HCT116 (cell line): ENCODE measurements at regions not wholly inside any gene's neighbourhood (a gene's known extent, or its start where the extent isn't known, plus 50 kb on each side); places are given as distances from the start of the nearest gene placed in this dataset.

Experiments
- ATAC-seq: fragments of 200-7000 bp; cut with Tn5 transposase; 2 replicates; pipeline ENCODE4 v1.9.1; 2020; ENCODE audit warnings: mild to moderate bottlenecking, moderate library complexity
- BruUV-seq: library from RNA; stranded (reverse); fragments of 400-500 nt; replicated peaks from 2 replicates; lab custom pipeline; 2021; lab: Mats Ljungman, UMichigan
- CTCF ChIA-PET: fragments of 300-600 bp; sonication (Branson Sonifier 250); formaldehyde crosslinking; loops from one replicate; lab custom pipeline; 2021; ENCODE audit warnings: antibody characterized with exemption; lab: Charles Lee
- POLR2A ChIA-PET: fragments of 300-600, 350-600 bp; sonication (Branson Sonifier 250); formaldehyde crosslinking; loops from one replicate; lab custom pipeline; 2021; ENCODE audit warnings: antibody characterized with exemption; lab: Charles Lee
- RAD21 ChIA-PET, 2 experiments: fragments of 300-600 bp; sonication (Branson Sonifier 250); formaldehyde crosslinking; loops; one replicate each; lab custom pipeline; 2023; ENCODE audit warnings: low total read pairs in 2 of 2; ENCODE audit not compliant: uncharacterized antibody in 2 of 2, unreplicated experiment in 2 of 2, low non-redundant PET in 1 of 2; lab: Charles Lee
- DNase-seq: peaks from one replicate; pipeline ENCODE4 v3.0.0-alpha.2; 2010; ENCODE audit warnings: low read depth, low spot score
- H2AFZ ChIP-seq: fragments of 200-600 bp; shearing (Covaris generic), sonication (generic); 2 replicates; pipeline ENCODE4 v1.6.1; 2017; ENCODE audit warnings: low read depth, mixed run types, mixed read lengths, antibody characterized with exemption, low read length; ENCODE audit not compliant: poor library complexity, severe bottlenecking
- H3K27ac ChIP-seq: 2 replicates; pipeline ENCODE4 v1.5.1; 2012; ENCODE audit warnings: low read depth, low read length
- H3K27me3 ChIP-seq: fragments of 200-600 bp; sonication (generic); 2 replicates; pipeline ENCODE4 v1.6.1; 2016; ENCODE audit warnings: mixed run types, low read length, mixed read lengths; ENCODE audit not compliant: insufficient read depth
- H3K36me3 ChIP-seq, 2 experiments: fragments of 200-500 bp in 1 of 2; fragments of 200-600 bp in 1 of 2; sonication (Bioruptor generic) in 1 of 2; sonication (generic) in 1 of 2; 2 replicates each; pipeline versions ENCODE4 v1.5.1 to v1.6.1; 2014 to 2016; ENCODE audit warnings: low read length in 2 of 2, inconsistent platforms in 1 of 2, mixed read lengths in 1 of 2, mixed run types in 1 of 2; ENCODE audit not compliant: insufficient read depth in 2 of 2, control insufficient read depth in 1 of 2
- H3K4me1 ChIP-seq, 2 experiments: fragments of 200-600 bp in 1 of 2; sonication (generic) in 1 of 2; 2 replicates each; pipeline versions ENCODE4 v1.5.1 to v1.6.1; 2012 to 2017; ENCODE audit warnings: low read length in 2 of 2, inconsistent platforms in 1 of 2, mild to moderate bottlenecking in 1 of 2, mixed read lengths in 1 of 2, mixed run types in 1 of 2, moderate library complexity in 1 of 2; ENCODE audit not compliant: insufficient read depth in 2 of 2, control insufficient read depth in 1 of 2
- H3K4me2 ChIP-seq: fragments of 200-600 bp; sonication (generic); 2 replicates; pipeline ENCODE4 v1.6.1; 2017; ENCODE audit warnings: mixed run types, low read length, mixed read lengths
- H3K4me3 ChIP-seq, 2 experiments: fragments of 200-600 bp in 1 of 2; sonication (generic) in 1 of 2; replicated peaks in 1 of 2; 2 replicates each; pipeline ENCODE4 v1.5.1; 2011 to 2016; ENCODE audit warnings: low read length in 2 of 2, control low read depth in 1 of 2, low read depth in 1 of 2, mild to moderate bottlenecking in 1 of 2, mixed read lengths in 1 of 2, mixed run types in 1 of 2
- H3K79me2 ChIP-seq: fragments of 200-600 bp; sonication (generic); 2 replicates; pipeline ENCODE4 v1.6.1; 2017; ENCODE audit warnings: mild to moderate bottlenecking, mixed run types, low read length, moderate library complexity, mixed read lengths; ENCODE audit not compliant: insufficient read depth
- H3K9ac ChIP-seq: fragments of 200-600 bp; sonication (generic); 2 replicates; pipeline ENCODE4 v1.6.1; 2016; ENCODE audit warnings: low read length, mixed read lengths
- H3K9me2 ChIP-seq: fragments of 200-600 bp; sonication (generic), shearing (Covaris generic); 2 replicates; pipeline ENCODE4 v1.6.1; 2017; ENCODE audit warnings: mixed run types, mild to moderate bottlenecking, moderate library complexity; ENCODE audit not compliant: insufficient read depth
- H3K9me3 ChIP-seq, 2 experiments: fragments of 200-500 bp in 1 of 2; fragments of 200-600 bp in 1 of 2; sonication (Bioruptor generic) in 1 of 2; sonication (generic) in 1 of 2; 2 replicates each; pipeline ENCODE4 v1.6.1; 2014 to 2017; ENCODE audit warnings: low read length in 2 of 2, mixed read lengths in 2 of 2, inconsistent platforms in 1 of 2, low read depth in 1 of 2, mild to moderate bottlenecking in 1 of 2, mixed run types in 1 of 2, moderate library complexity in 1 of 2; ENCODE audit not compliant: control insufficient read depth in 1 of 2, insufficient read depth in 1 of 2
- H4K20me1 ChIP-seq: fragments of 200-600 bp; sonication (generic), shearing (Covaris generic); 2 replicates; pipeline ENCODE4 v1.6.1; 2017; ENCODE audit warnings: mixed run types, mild to moderate bottlenecking, moderate library complexity; ENCODE audit not compliant: insufficient read depth
- CBX3 ChIP-seq: IDR thresholded peaks from 2 replicates; pipeline ENCODE4 v1.6.1; 2012; ENCODE audit warnings: low read depth
- CEBPB ChIP-seq: IDR thresholded peaks from 2 replicates; pipeline ENCODE4 v1.6.1; 2012; ENCODE audit warnings: low read depth
- EZH2phosphoT487 ChIP-seq: fragments of 200-600 bp; IDR thresholded peaks from 2 replicates; pipeline ENCODE4 v1.6.1; 2018; ENCODE audit warnings: antibody characterized with exemption, borderline replicate concordance
- FOSL1 ChIP-seq: IDR thresholded peaks from 2 replicates; pipeline ENCODE4 v1.6.1; 2012; ENCODE audit warnings: low read depth
- RAD21 ChIP-seq: IDR thresholded peaks from 2 replicates; pipeline ENCODE4 v1.6.1; 2012; ENCODE audit warnings: low read depth, mild to moderate bottlenecking
- SIN3A ChIP-seq: IDR thresholded peaks from 2 replicates; pipeline ENCODE4 v1.6.1; 2012; ENCODE audit warnings: low read depth
- intact Hi-C: fragments of 100-400 bp; cut with micrococcal nuclease; formaldehyde crosslinking; loops from 2 replicates; pipeline ENCODE4 v1.10.0; 2022
- TF ChIP-seq, protein P1 (sequence below): IDR thresholded peaks from 2 replicates; pipeline ENCODE4 v1.6.1; 2012; ENCODE audit warnings: low read depth
- TF ChIP-seq, protein P2 (sequence below), 3 experiments: fragments of 200-600 bp in 1 of 3; sonication (generic) in 1 of 3; IDR thresholded peaks in 2 of 3; conservative IDR thresholded peaks in 1 of 3; 2 replicates each; pipeline ENCODE4 v1.5.1; 2012 to 2017; ENCODE audit warnings: low read depth in 2 of 3, low read length in 2 of 3, antibody characterized with exemption in 1 of 3, borderline replicate concordance in 1 of 3, control low read depth in 1 of 3, mild to moderate bottlenecking in 1 of 3, mixed read lengths in 1 of 3, mixed run types in 1 of 3, moderate library complexity in 1 of 3; ENCODE audit not compliant: insufficient read depth in 1 of 3
- TF ChIP-seq, protein P3 (sequence below): IDR thresholded peaks from 2 replicates; pipeline ENCODE4 v1.6.1; 2012

DNA sequence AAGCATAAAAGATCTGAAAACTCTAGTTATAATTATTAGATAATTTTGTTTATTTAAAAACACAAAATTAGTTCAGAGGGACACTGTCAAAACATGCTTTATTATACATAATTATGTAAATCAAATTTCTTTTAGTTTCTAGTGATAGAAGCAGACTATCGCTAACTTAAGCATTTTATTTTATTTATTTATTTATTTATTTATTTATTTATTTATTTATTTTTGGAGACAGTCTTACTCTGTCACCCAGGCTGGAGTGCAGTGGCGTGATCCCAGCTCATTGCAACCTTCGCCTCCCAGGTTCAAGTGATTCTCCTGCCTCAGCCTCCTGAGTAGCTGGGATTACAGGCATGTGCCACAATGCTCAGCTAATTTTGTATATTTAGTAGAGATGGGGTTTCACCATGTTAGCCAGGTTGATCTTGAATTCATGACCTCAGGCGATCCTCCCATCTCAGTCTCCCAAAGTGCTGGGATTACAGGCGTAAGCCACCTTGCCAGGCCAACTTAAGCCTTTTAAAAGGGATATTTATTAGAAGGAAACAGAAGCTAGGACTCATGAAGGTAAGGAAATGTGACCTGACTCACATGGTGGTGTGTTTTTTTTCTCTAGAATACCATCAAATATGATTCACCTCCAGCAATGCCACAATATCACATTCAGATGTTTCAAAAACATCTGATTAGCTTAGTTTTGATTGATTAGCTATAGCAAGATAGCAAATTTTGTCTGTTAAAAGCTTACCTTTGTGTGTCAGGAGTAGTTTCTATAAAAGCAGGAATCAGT lies 1357.4 kb upstream of the ADGRL4 start:
- intact Hi-C loops: no loop called here

More for the DNA sequence above, 1357.4 kb upstream of the ADGRL4 start:
- Histone ChIP-seq H3K36me3 (no peaks in the 10 kb centered on the region), H3K4me3 (no peak overlapping the region), H3K27ac (no peak overlapping the region), H3K79me2 (no peaks in the 10 kb centered on the region), H2AFZ (no peak overlapping the region), H3K9me2 (no peaks in the 10 kb centered on the region), H3K4me2 (no peak overlapping the region), H3K4me1 (no peaks in the 10 kb centered on the region), H3K27me3 (no peaks in the 10 kb centered on the region), H3K9me3 (no peaks in the 10 kb centered on the region), H3K9ac (no peak overlapping the region), H4K20me1 (no peaks in the 10 kb centered on the region)
- no peak for ATAC-seq
- no peak for DNase-seq
- RAD21 ChIA-PET: no interaction called here
- TF ChIP-seq EZH2phosphoT487 (no peak), CEBPB (no peak), CBX3 (no peak), RAD21 (no peak), SIN3A (no peak), FOSL1 (no peak)
- TF ChIP-seq, protein P1, sequence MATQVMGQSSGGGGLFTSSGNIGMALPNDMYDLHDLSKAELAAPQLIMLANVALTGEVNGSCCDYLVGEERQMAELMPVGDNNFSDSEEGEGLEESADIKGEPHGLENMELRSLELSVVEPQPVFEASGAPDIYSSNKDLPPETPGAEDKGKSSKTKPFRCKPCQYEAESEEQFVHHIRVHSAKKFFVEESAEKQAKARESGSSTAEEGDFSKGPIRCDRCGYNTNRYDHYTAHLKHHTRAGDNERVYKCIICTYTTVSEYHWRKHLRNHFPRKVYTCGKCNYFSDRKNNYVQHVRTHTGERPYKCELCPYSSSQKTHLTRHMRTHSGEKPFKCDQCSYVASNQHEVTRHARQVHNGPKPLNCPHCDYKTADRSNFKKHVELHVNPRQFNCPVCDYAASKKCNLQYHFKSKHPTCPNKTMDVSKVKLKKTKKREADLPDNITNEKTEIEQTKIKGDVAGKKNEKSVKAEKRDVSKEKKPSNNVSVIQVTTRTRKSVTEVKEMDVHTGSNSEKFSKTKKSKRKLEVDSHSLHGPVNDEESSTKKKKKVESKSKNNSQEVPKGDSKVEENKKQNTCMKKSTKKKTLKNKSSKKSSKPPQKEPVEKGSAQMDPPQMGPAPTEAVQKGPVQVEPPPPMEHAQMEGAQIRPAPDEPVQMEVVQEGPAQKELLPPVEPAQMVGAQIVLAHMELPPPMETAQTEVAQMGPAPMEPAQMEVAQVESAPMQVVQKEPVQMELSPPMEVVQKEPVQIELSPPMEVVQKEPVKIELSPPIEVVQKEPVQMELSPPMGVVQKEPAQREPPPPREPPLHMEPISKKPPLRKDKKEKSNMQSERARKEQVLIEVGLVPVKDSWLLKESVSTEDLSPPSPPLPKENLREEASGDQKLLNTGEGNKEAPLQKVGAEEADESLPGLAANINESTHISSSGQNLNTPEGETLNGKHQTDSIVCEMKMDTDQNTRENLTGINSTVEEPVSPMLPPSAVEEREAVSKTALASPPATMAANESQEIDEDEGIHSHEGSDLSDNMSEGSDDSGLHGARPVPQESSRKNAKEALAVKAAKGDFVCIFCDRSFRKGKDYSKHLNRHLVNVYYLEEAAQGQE: no peak
- TF ChIP-seq, protein P2, sequence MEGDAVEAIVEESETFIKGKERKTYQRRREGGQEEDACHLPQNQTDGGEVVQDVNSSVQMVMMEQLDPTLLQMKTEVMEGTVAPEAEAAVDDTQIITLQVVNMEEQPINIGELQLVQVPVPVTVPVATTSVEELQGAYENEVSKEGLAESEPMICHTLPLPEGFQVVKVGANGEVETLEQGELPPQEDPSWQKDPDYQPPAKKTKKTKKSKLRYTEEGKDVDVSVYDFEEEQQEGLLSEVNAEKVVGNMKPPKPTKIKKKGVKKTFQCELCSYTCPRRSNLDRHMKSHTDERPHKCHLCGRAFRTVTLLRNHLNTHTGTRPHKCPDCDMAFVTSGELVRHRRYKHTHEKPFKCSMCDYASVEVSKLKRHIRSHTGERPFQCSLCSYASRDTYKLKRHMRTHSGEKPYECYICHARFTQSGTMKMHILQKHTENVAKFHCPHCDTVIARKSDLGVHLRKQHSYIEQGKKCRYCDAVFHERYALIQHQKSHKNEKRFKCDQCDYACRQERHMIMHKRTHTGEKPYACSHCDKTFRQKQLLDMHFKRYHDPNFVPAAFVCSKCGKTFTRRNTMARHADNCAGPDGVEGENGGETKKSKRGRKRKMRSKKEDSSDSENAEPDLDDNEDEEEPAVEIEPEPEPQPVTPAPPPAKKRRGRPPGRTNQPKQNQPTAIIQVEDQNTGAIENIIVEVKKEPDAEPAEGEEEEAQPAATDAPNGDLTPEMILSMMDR (IDR thresholded peaks at IDR 0.05 in 2 of 3, conservative IDR thresholded peaks at IDR 0.05 in 1 of 3; ENCODE audit: borderline replicate concordance in 1 of 3, insufficient read depth in 1 of 3, low read depth in 2 of 3, low read length in 2 of 3): no peak
- TF ChIP-seq, protein P3, sequence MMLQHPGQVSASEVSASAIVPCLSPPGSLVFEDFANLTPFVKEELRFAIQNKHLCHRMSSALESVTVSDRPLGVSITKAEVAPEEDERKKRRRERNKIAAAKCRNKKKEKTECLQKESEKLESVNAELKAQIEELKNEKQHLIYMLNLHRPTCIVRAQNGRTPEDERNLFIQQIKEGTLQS: no peak
- CTCF ChIA-PET: no interaction called here
- BruUV-seq: no TSS peak
- POLR2A ChIA-PET: no interaction called here
